Right lobe of liver (tissue), 6 donors: ENCODE measurements at regions not wholly inside any gene's neighbourhood (a gene's known extent, or its start where the extent isn't known, plus 50 kb on each side); places are given as distances from the start of the nearest gene placed in this dataset.
A peak's percentile ranks its signal among the peaks of the same experiment; 100 is the strongest.

Experiments
- ATAC-seq, 4 donors: fragments of 200-7000 bp; cut with Tn5 transposase; one replicate each; pipeline ENCODE4 v1.9.1; 2020; ENCODE audit warnings: mild to moderate bottlenecking in 4 of 4, moderate library complexity in 4 of 4
- DNase-seq, 3 donors: peaks; one replicate each; pipeline ENCODE4 v3.0.0-alpha.2; 2020
- H3K27ac ChIP-seq, 3 donors: fragments of 200-600 bp; one replicate each; pipeline ENCODE4 v1.8.0; 2022
- H3K27me3 ChIP-seq, 2 donors: fragments of 200-600 bp; one replicate each; pipeline ENCODE4 v1.8.0; 2022
- H3K36me3 ChIP-seq, 4 donors: fragments of 200-600 bp; sonication (generic) in 1 of 4; one replicate each; pipeline versions ENCODE4 v1.5.1 to v1.8.0; 2017 to 2022; ENCODE audit warnings: control low read depth in 1 of 4
- H3K4me1 ChIP-seq, 4 donors: fragments of 200-600 bp; sonication (generic) in 1 of 4; one replicate each; pipeline versions ENCODE4 v1.5.1 to v1.8.0; 2017 to 2022; ENCODE audit warnings: control low read depth in 1 of 4
- H3K4me3 ChIP-seq, 3 donors: fragments of 200-600 bp; one replicate each; pipeline ENCODE4 v1.8.0; 2022
- H3K9me3 ChIP-seq, 4 donors: fragments of 200-600 bp; sonication (generic) in 1 of 4; one replicate each; pipeline versions ENCODE4 v1.5.1 to v1.8.0; 2017 to 2022; ENCODE audit warnings: control low read depth in 1 of 4
- CTCF ChIP-seq, 4 donors: fragments of 200-600 bp in 3 of 4; fragments of 450-650 bp in 1 of 4; IDR thresholded peaks; one replicate each; pipeline versions ENCODE4 v1.5.1 to v1.8.0; 2016 to 2022; ENCODE audit warnings: antibody characterized with exemption in 4 of 4, mild to moderate bottlenecking in 2 of 4
- POLR2A ChIP-seq: fragments of 450-650 bp; IDR thresholded peaks from one replicate; pipeline ENCODE4 v1.6.1; 2017; ENCODE audit warnings: antibody characterized with exemption, mild to moderate bottlenecking
- WGBS: methylation state at CpG from one replicate; pipeline ENCODE4 v1.1.6; 2018; ENCODE audit warnings: low coverage, low lambda C conversion rate; ENCODE audit not compliant: insufficient coverage; ENCODE audit errors: missing lambda C conversion rate; 5-methylcytosine and 5-hydroxymethylcytosine counted together
- intact Hi-C, 2 donors: fragments of 100-400 bp; cut with DNase I; formaldehyde crosslinking; loops; one replicate each; pipeline versions ENCODE4 v1.11.2 to v1.14.1; 2022
- donor health status: DM: no; HTN: yes; CAD: no.
- donor health status: DM: no; HTN: no; CAD: no.
- donor health status: DM: no; HTN: no; CAD: no.
- donor health status: DM: no; HTN: yes; CAD: no.
- donor health status: DM: no; HTN: yes; CAD: no.

GRCh38 chr9:99366183-99366582 is 144.1 kb downstream of the SEC61B start:
- H3K4me1 ChIP-seq = peaks cover 0 to 8% (median 3%) of the 10 kb centered on the region in 4 donors
- no peak for ATAC-seq
- no peaks in the 10 kb centered on the region for H3K9me3 ChIP-seq
- no peak overlapping the region for H3K27ac ChIP-seq
- no peak for TF ChIP-seq POLR2A
- TF ChIP-seq CTCF (IDR thresholded peaks at IDR 0.05) = no peak
- DNase-seq = no peak
- no peaks in the 10 kb centered on the region for H3K27me3 ChIP-seq
- intact Hi-C loops = no loop called here
- H3K4me3 ChIP-seq = no peak overlapping the region
- no peaks in the 10 kb centered on the region for H3K36me3 ChIP-seq
- no CpG with 5 or more reads among the region's 9 CpGs for WGBS

GRCh38 chr9:99366621-99367020 is 144.5 kb downstream of the SEC61B start:
- intact Hi-C loops = no loop called here
- Histone ChIP-seq H3K36me3 (no peaks in the 10 kb centered on the region), H3K4me1 (peaks cover 0 to 8% (median 3%) of the 10 kb centered on the region in 4 donors), H3K9me3 (no peaks in the 10 kb centered on the region), H3K27ac (no peak overlapping the region), H3K27me3 (no peaks in the 10 kb centered on the region), H3K4me3 (no peak overlapping the region)
- no peak for ATAC-seq
- DNase-seq = no peak
- TF ChIP-seq CTCF (IDR thresholded peaks at IDR 0.05) (no peak), POLR2A (no peak)
- 59% methylated on average over 3 of the region's 4 CpGs for WGBS

- DNase-seq = peak in 1 of 3 donors; percentile 28
- Histone ChIP-seq H3K4me1 (no peaks in the 10 kb centered on the region), H3K27ac (no peak overlapping the region), H3K36me3 (no peaks in the 10 kb centered on the region), H3K27me3 (no peaks in the 10 kb centered on the region), H3K4me3 (peak overlapping the region in 2 of 3 donors; percentile 28 to 34), H3K9me3 (no peaks in the 10 kb centered on the region)
- intact Hi-C loops = no loop called here
- WGBS = 14% methylated on average over 28 of the region's 31 CpGs
- ATAC-seq = peak; percentile 33 to 62 (median 55)
- no peak for TF ChIP-seq POLR2A
- no peak for TF ChIP-seq CTCF (IDR thresholded peaks at IDR 0.05)
Observed at GRCh38 chr9:99368341-99369326, 146.6 kb downstream of the SEC61B start.

- Histone ChIP-seq H3K4me3 (no peak overlapping the region), H3K9me3 (no peaks in the 10 kb centered on the region), H3K36me3 (no peaks in the 10 kb centered on the region), H3K4me1 (no peaks in the 10 kb centered on the region), H3K27me3 (no peaks in the 10 kb centered on the region), H3K27ac (no peak overlapping the region)
- intact Hi-C loops = no loop called here
- DNase-seq (no peak), ATAC-seq (no peak)
- 84% methylated on average over 8 of the region's 9 CpGs for WGBS
- TF ChIP-seq POLR2A (no peak), CTCF (IDR thresholded peaks at IDR 0.05) (no peak)
Observed at GRCh38 chr9:99369327-99369722, 147.2 kb downstream of the SEC61B start.
